Activated CD8-positive, alpha-beta T cell treated with anti-CD3 and anti-CD28 coated beads, Interleukin-2, amount 10 ng/mL, durations not matched to agents 7 days and 5 days (primary cell): ENCODE measurements at regions not wholly inside any gene's neighbourhood (a gene's known extent, or its start where the extent isn't known, plus 50 kb on each side); places are given as distances from the start of the nearest gene placed in this dataset.
A peak's percentile ranks its signal among the peaks of the same experiment; 100 is the strongest.
"Not testable (repeated sequence)": the region's sequence is repeated elsewhere in the genome, so short reads cannot be mapped to it uniquely, and the experiment has no call there.

Source experiments
- ATAC-seq: fragments of 150-1000 bp; cut with Tn5 transposase; one replicate; pipeline ENCODE4 v1.10.0; 2021; ENCODE audit warnings: moderate library complexity
- CTCF ChIA-PET: fragments of 350-600 bp; sonication (Branson Sonifier 250); formaldehyde crosslinking; loops from one replicate; lab custom pipeline; 2021; ENCODE audit warnings: antibody characterized with exemption; lab: Charles Lee
- POLR2A ChIA-PET: fragments of 350-600 bp; sonication (Branson Sonifier 250); formaldehyde crosslinking; loops from one replicate; lab custom pipeline; 2021; ENCODE audit warnings: antibody characterized with exemption; lab: Charles Lee
- DNase-seq: peaks from one replicate; pipeline ENCODE4 v3.0.0-alpha.2; 2020
- H3K27ac Mint-ChIP-seq: one replicate; pipeline ENCODE4 v1.8.0; 2021; ENCODE audit warnings: mild to moderate bottlenecking, mixed read lengths
- H3K27me3 Mint-ChIP-seq: one replicate; pipeline ENCODE4 v1.8.0; 2021; ENCODE audit warnings: low read depth, mixed read lengths
- H3K36me3 Mint-ChIP-seq: one replicate; pipeline ENCODE4 v1.8.0; 2021; ENCODE audit warnings: low read depth, mixed read lengths
- H3K4me1 Mint-ChIP-seq: one replicate; pipeline ENCODE4 v1.8.0; 2021; ENCODE audit warnings: low read depth, mixed read lengths
- H3K4me3 Mint-ChIP-seq: one replicate; pipeline ENCODE4 v1.8.0; 2021; ENCODE audit warnings: mild to moderate bottlenecking, mixed read lengths
- H3K9me3 Mint-ChIP-seq: one replicate; pipeline ENCODE4 v1.8.0; 2022; ENCODE audit warnings: mixed read lengths; ENCODE audit not compliant: insufficient read depth

- Mint-ChIP-seq H3K27me3 (peaks cover 20% of the 10 kb centered on the region), H3K27ac (no peak overlapping the region), H3K4me3 (no peak overlapping the region), H3K36me3 (no peaks in the 10 kb centered on the region), H3K9me3 (no peaks in the 10 kb centered on the region), H3K4me1 (no peaks in the 10 kb centered on the region)
- no peak for ATAC-seq
- POLR2A ChIA-PET = no interaction called here
- CTCF ChIA-PET = no interaction called here
- no peak for DNase-seq
These were observed 235.9 kb downstream of the FAM72C start for GRCh38 chr1:143735764-143736461.

GRCh38 chr1:143734261-143734660, 237.5 kb downstream of the FAM72C start:
- H3K4me1 Mint-ChIP-seq, CTCF ChIA-PET, DNase-seq, H3K9me3 Mint-ChIP-seq, H3K36me3 Mint-ChIP-seq, H3K27ac Mint-ChIP-seq, POLR2A ChIA-PET, ATAC-seq, H3K4me3 Mint-ChIP-seq: not testable (repeated sequence)
- H3K27me3 Mint-ChIP-seq = peaks cover 23% of the 10 kb centered on the region

- H3K36me3 Mint-ChIP-seq, ATAC-seq, H3K27ac Mint-ChIP-seq, POLR2A ChIA-PET, CTCF ChIA-PET, DNase-seq, H3K9me3 Mint-ChIP-seq, H3K4me3 Mint-ChIP-seq, H3K4me1 Mint-ChIP-seq: not testable (repeated sequence)
- H3K27me3 Mint-ChIP-seq = peaks cover 21% of the 10 kb centered on the region
These were observed 240.9 kb downstream of the FAM72C start for GRCh38 chr1:143730890-143731289.

- DNase-seq, H3K4me1 Mint-ChIP-seq, H3K27ac Mint-ChIP-seq, H3K4me3 Mint-ChIP-seq, CTCF ChIA-PET, H3K36me3 Mint-ChIP-seq, H3K9me3 Mint-ChIP-seq, POLR2A ChIA-PET: not testable (repeated sequence)
- peaks cover 14% of the 10 kb centered on the region for H3K27me3 Mint-ChIP-seq
- peak; percentile 64 for ATAC-seq
These were observed 242.2 kb downstream of the FAM72C start for GRCh38 chr1:143729449-143730111.

- H3K9me3 Mint-ChIP-seq, H3K27ac Mint-ChIP-seq, POLR2A ChIA-PET, DNase-seq, H3K4me3 Mint-ChIP-seq, H3K36me3 Mint-ChIP-seq, CTCF ChIA-PET, H3K4me1 Mint-ChIP-seq: not testable (repeated sequence)
- peak; percentile 95 for ATAC-seq
- H3K27me3 Mint-ChIP-seq = peaks cover 14% of the 10 kb centered on the region
These were observed 242.9 kb downstream of the FAM72C start for GRCh38 chr1:143728802-143729448.

GRCh38 chr1:143727263-143727662, 244.5 kb downstream of the FAM72C start:
- Mint-ChIP-seq H3K9me3 (no peaks in the 10 kb centered on the region), H3K27ac (no peak overlapping the region), H3K4me1 (no peaks in the 10 kb centered on the region), H3K4me3 (no peak overlapping the region), H3K27me3 (peaks cover 14% of the 10 kb centered on the region), H3K36me3 (no peaks in the 10 kb centered on the region)
- ChIA-PET CTCF (no interaction called here), POLR2A (no interaction called here)
- ATAC-seq (no peak), DNase-seq (no peak)

GRCh38 chr1:143721024-143721373, 250.8 kb downstream of the FAM72C start:
- DNase-seq = no peak
- Mint-ChIP-seq H3K4me1 (no peaks in the 10 kb centered on the region), H3K27ac (no peak overlapping the region), H3K9me3 (no peaks in the 10 kb centered on the region), H3K4me3 (no peak overlapping the region), H3K36me3 (no peaks in the 10 kb centered on the region), H3K27me3 (peaks cover 16% of the 10 kb centered on the region)
- ChIA-PET CTCF (no interaction called here), POLR2A (no interaction called here)
- no peak for ATAC-seq

- H3K27ac Mint-ChIP-seq = no peak overlapping the region
- ATAC-seq (no peak), DNase-seq (no peak)
- H3K4me1 Mint-ChIP-seq = no peaks in the 10 kb centered on the region
- no peak overlapping the region for H3K4me3 Mint-ChIP-seq
- ChIA-PET CTCF (no interaction called here), POLR2A (no interaction called here)
- no peaks in the 10 kb centered on the region for H3K36me3 Mint-ChIP-seq
- no peaks in the 10 kb centered on the region for H3K9me3 Mint-ChIP-seq
- H3K27me3 Mint-ChIP-seq = peaks cover 16% of the 10 kb centered on the region
These were observed 251.4 kb downstream of the FAM72C start for GRCh38 chr1:143720087-143721023.

GRCh38 chr1:143718524-143718923, 253.3 kb downstream of the FAM72C start:
- ChIA-PET CTCF (no interaction called here), POLR2A (no interaction called here)
- ATAC-seq = no peak
- no peaks in the 10 kb centered on the region for H3K4me1 Mint-ChIP-seq
- H3K4me3 Mint-ChIP-seq = no peak overlapping the region
- no peaks in the 10 kb centered on the region for H3K36me3 Mint-ChIP-seq
- no peaks in the 10 kb centered on the region for H3K9me3 Mint-ChIP-seq
- DNase-seq = no peak
- peaks cover 16% of the 10 kb centered on the region for H3K27me3 Mint-ChIP-seq
- H3K27ac Mint-ChIP-seq = no peak overlapping the region

GRCh38 chr1:143718021-143718420, 253.8 kb downstream of the FAM72C start:
- Mint-ChIP-seq H3K4me3 (no peak overlapping the region), H3K4me1 (no peaks in the 10 kb centered on the region), H3K27ac (no peak overlapping the region), H3K9me3 (no peaks in the 10 kb centered on the region), H3K27me3 (peaks cover 16% of the 10 kb centered on the region), H3K36me3 (no peaks in the 10 kb centered on the region)
- ChIA-PET CTCF (no interaction called here), POLR2A (no interaction called here)
- DNase-seq (no peak), ATAC-seq (no peak)

- CTCF ChIA-PET = no interaction called here
- Mint-ChIP-seq H3K36me3 (no peaks in the 10 kb centered on the region), H3K27ac (no peak overlapping the region), H3K27me3 (peaks cover 16% of the 10 kb centered on the region), H3K4me1 (no peaks in the 10 kb centered on the region), H3K4me3 (no peak overlapping the region), H3K9me3 (no peaks in the 10 kb centered on the region)
- POLR2A ChIA-PET = no interaction called here
- ATAC-seq = no peak
- no peak for DNase-seq
These were observed 254.4 kb downstream of the FAM72C start for GRCh38 chr1:143717434-143717833.
